Thyroid gland (tissue), 4 donors: ENCODE measurements at regions not wholly inside any gene's neighbourhood (a gene's known extent, or its start where the extent isn't known, plus 50 kb on each side); places are given as distances from the start of the nearest gene placed in this dataset.

Source experiments
- DNase-seq, 2 donors: peaks; one replicate each; pipeline ENCODE4 v3.0.0-alpha.2; 2019
- H3K27ac ChIP-seq, 3 donors: fragments of 200-600 bp; sonication (generic); 1 replicate in 2 of 3; 2 replicates in 1 of 3; pipeline ENCODE4 v1.5.1; 2016 to 2019; ENCODE audit warnings: mild to moderate bottlenecking in 1 of 3, moderate library complexity in 1 of 3
- H3K27me3 ChIP-seq: fragments of 200-600 bp; sonication (generic); one replicate; pipeline ENCODE4 v1.5.1; 2019
- H3K36me3 ChIP-seq, 2 donors: fragments of 200-600 bp; sonication (generic); one replicate each; pipeline ENCODE4 v1.5.1; 2016 to 2019
- H3K4me1 ChIP-seq, 2 donors: fragments of 200-600 bp; sonication (generic); one replicate each; pipeline ENCODE4 v1.5.1; 2017 to 2019
- H3K4me3 ChIP-seq, 3 donors: fragments of 200-600 bp; sonication (generic); replicated peaks in 1 of 3; 1 replicate in 2 of 3; 2 replicates in 1 of 3; pipeline ENCODE4 v1.5.1; 2016; ENCODE audit warnings: mild to moderate bottlenecking in 1 of 3
- H3K9me3 ChIP-seq: fragments of 200-600 bp; sonication (generic); one replicate; pipeline ENCODE4 v1.5.1; 2017
- CTCF ChIP-seq, 6 experiments: fragments of 200-600 bp in 3 of 6; fragments of 450-650 bp in 3 of 6; sonication (generic) in 3 of 6; IDR thresholded peaks; one replicate each; pipeline ENCODE4 v1.5.1; 2016 to 2019; ENCODE audit warnings: antibody characterized with exemption in 6 of 6, mild to moderate bottlenecking in 2 of 6, inconsistent platforms in 1 of 6, moderate library complexity in 1 of 6
- POLR2A ChIP-seq, 2 donors: fragments of 450-650 bp; IDR thresholded peaks; one replicate each; pipeline ENCODE4 v1.6.1; 2017; ENCODE audit warnings: antibody characterized with exemption in 2 of 2, mild to moderate bottlenecking in 2 of 2, moderate library complexity in 1 of 2
- WGBS, 2 donors: methylation state at CpG; one replicate each; pipeline ENCODE4 v1.1.5; 2017; 5-methylcytosine and 5-hydroxymethylcytosine counted together
- intact Hi-C: fragments of 100-400 bp; cut with DNase I; formaldehyde crosslinking; loops from one replicate; pipeline ENCODE4 v1.15.1; 2023

- 86% methylated on average over 3 of the region's 3 CpGs for WGBS, 2 donors
- Histone ChIP-seq H3K27me3 (no peaks in the 10 kb centered on the region), H3K4me1 (no peaks in the 10 kb centered on the region), H3K36me3 (no peaks in the 10 kb centered on the region), H3K9me3 (no peaks in the 10 kb centered on the region), H3K27ac (no peak overlapping the region), H3K4me3 (no peak overlapping the region)
- intact Hi-C loops = no loop called here
- no peak for DNase-seq
- TF ChIP-seq CTCF (IDR thresholded peaks at IDR 0.05) = no peak
- no peak for TF ChIP-seq POLR2A (IDR thresholded peaks at IDR 0.05)
Measured at GRCh38 chr6:155690820-155691219, 235.2 kb upstream of the NOX3 start.

GRCh38 chr6:155687645-155688044 is 232.0 kb upstream of the NOX3 start:
- 53 to 65% methylated on average over 6 of the region's 6 CpGs for WGBS, 2 donors

GRCh38 chr6:155684416-155685196 is 229.0 kb upstream of the NOX3 start:
- intact Hi-C loops = no loop called here
- Histone ChIP-seq H3K9me3 (no peaks in the 10 kb centered on the region), H3K27ac (no peak overlapping the region), H3K27me3 (no peaks in the 10 kb centered on the region), H3K4me1 (no peaks in the 10 kb centered on the region), H3K36me3 (no peaks in the 10 kb centered on the region), H3K4me3 (no peak overlapping the region)
- WGBS, 2 donors = 80 to 84% methylated on average over 5 of the region's 5 CpGs
- DNase-seq = no peak
- TF ChIP-seq POLR2A (IDR thresholded peaks at IDR 0.05) (no peak), CTCF (IDR thresholded peaks at IDR 0.05) (no peak)

More at GRCh38 chr6:155687645-155688044, 232.0 kb upstream of the NOX3 start:
- H3K9me3 ChIP-seq = no peaks in the 10 kb centered on the region
- intact Hi-C loops = no loop called here
- H3K27me3 ChIP-seq = no peaks in the 10 kb centered on the region
- no peak for DNase-seq
- no peaks in the 10 kb centered on the region for H3K4me1 ChIP-seq
- no peaks in the 10 kb centered on the region for H3K36me3 ChIP-seq
- H3K27ac ChIP-seq = no peak overlapping the region
- H3K4me3 ChIP-seq = no peak overlapping the region
- TF ChIP-seq POLR2A (IDR thresholded peaks at IDR 0.05) (no peak), CTCF (IDR thresholded peaks at IDR 0.05) (no peak)

- no peak overlapping the region for H3K4me3 ChIP-seq
- H3K27ac ChIP-seq = no peak overlapping the region
- no peak for DNase-seq
- H3K27me3 ChIP-seq = no peaks in the 10 kb centered on the region
- H3K36me3 ChIP-seq = no peaks in the 10 kb centered on the region
- intact Hi-C loops = no loop called here
- WGBS, 2 donors = 71 to 86% methylated on average over 3 of the region's 3 CpGs
- no peaks in the 10 kb centered on the region for H3K9me3 ChIP-seq
- no peaks in the 10 kb centered on the region for H3K4me1 ChIP-seq
- TF ChIP-seq CTCF (IDR thresholded peaks at IDR 0.05) (no peak), POLR2A (IDR thresholded peaks at IDR 0.05) (no peak)
Measured at GRCh38 chr6:155678361-155678760, 222.7 kb upstream of the NOX3 start.

GRCh38 chr6:155676346-155676745 is 220.7 kb upstream of the NOX3 start:
- Histone ChIP-seq H3K4me1 (no peaks in the 10 kb centered on the region), H3K36me3 (no peaks in the 10 kb centered on the region), H3K27ac (no peak overlapping the region), H3K27me3 (no peaks in the 10 kb centered on the region), H3K9me3 (no peaks in the 10 kb centered on the region), H3K4me3 (no peak overlapping the region)
- no peak for DNase-seq
- intact Hi-C loops = no loop called here
- 64 to 65% methylated on average over 2 of the region's 2 CpGs for WGBS, 2 donors
- no peak for TF ChIP-seq CTCF (IDR thresholded peaks at IDR 0.05)
- no peak for TF ChIP-seq POLR2A (IDR thresholded peaks at IDR 0.05)
